ENCODE measurements at regions not wholly inside any gene's neighbourhood (a gene's known extent, or its start where the extent isn't known, plus 50 kb on each side); places are given as distances from the start of the nearest gene placed in this dataset.

DNA sequence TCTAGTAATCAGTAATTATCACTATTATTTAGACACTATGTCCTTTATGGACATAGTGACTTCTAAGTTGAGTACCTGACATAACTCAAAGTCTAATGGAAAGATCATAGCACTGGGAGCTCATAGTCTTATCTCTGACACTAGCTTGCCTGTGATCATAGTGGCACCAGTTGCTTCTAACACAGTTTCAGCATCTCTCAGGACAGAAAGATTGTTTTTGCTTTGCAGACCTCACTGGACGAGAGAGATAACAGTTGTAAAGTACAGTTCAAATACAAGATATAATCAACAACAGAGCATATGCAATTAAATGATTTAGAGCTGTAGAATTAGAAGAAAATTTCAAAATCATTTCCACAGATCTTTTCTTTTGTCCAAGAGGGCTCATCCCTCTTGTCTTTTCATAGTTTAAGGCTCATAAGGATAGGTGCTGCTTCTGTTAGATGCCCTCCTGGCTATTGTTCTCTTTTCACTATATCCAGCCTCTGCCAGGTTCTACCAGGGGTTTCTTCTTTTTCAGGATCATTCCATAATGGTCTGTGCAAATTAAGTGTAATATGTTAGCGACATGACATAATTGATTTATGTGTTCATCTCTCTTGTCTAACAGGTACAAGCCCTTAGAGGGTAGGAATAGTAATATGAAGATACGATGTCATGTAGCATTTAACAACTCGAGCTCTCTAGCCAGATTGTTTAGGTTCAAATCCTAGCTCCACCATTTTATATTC lies 1175.4 kb upstream of the TENM4 start:
- no peak for TF ChIP-seq ESRRG (CRISPR knock-in tag; IDR thresholded peaks at IDR 0.05)
- no peak for TF ChIP-seq CSDC2 (CRISPR knock-in tag; IDR thresholded peaks at IDR 0.05)
- no peak for TF ChIP-seq ISL1 (CRISPR knock-in tag; IDR thresholded peaks at IDR 0.05)
- TF ChIP-seq OSR1 (CRISPR knock-in tag; IDR thresholded peaks at IDR 0.05), result no peak
- no peak for TF ChIP-seq ZNF70 (CRISPR knock-in tag; IDR thresholded peaks at IDR 0.05)
- peak; percentile 52; the same call in 1 of the 2 replicates for TF ChIP-seq TCF4 (CRISPR knock-in tag; IDR thresholded peaks at IDR 0.05; ENCODE audit: borderline replicate concordance)

Measured in SK-N-SH treated with all-trans-retinoic acid at 6 μM for 48 hours (cell line).